Activated effector memory CD4-positive, alpha-beta T cell treated with anti-CD3 and anti-CD28 coated beads, Interleukin-2, amount 50 U/mL, for 16 hours (primary cell): ENCODE measurements at regions not wholly inside any gene's neighbourhood (a gene's known extent, or its start where the extent isn't known, plus 50 kb on each side); places are given as distances from the start of the nearest gene placed in this dataset.

Experiments used
- DNase-seq: peaks from one replicate; pipeline ENCODE4 v3.0.0-alpha.2; 2020

DNA sequence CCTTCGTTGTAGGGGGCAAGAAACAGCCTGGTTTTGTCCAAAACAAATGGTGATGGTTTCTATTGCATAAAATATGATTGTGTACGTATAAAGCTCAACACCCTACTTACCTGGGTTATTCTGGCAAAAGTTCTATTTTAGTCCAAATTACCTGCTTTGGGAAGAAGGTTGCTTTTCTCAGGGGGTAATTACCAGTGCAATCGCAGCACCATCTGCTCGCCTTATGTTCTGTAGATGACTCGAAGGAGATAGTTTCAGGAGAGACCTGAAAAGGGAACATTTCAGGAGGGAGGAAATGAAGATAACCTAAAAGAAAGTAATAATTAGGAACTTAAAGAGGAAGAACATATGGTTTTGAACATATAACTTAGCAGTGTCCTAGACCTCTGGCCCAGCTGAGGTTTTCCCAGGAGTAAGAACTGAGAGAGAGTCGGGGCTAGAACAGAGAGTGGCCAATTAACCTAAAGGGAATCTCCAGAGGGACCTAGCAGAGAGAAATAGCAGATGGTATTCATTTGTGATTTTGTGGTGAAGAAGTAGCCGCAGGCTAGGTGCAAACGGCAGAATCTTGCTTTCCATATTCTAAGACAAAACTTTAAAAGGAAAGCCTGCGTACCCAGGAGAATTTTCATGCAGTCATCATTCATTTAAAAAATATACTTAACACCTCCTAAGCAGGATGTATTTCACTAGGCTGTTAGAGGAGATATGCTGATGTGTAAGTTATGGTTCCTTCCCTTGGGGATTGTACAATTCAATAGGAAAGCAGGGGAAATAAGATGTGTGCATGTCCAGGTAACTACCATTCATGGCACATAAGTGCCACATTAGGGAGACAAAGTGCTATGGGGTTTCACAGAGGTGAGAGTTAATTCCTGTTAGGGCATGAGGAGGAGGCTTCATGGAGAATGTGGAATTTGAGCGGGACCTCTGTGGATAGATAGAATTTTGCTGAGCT lies 113.0 kb upstream of the SLC10A2 start:
- no peak for DNase-seq

GRCh38 chr13:103174966-103175365 lies 108.7 kb upstream of the SLC10A2 start:
- DNase-seq = no peak

- no peak for DNase-seq
Observed at GRCh38 chr13:103168901-103169508, 102.8 kb upstream of the SLC10A2 start.

GRCh38 chr13:103164251-103164650 lies 98.0 kb upstream of the SLC10A2 start:
- DNase-seq = no peak

- DNase-seq = no peak
Observed at GRCh38 chr13:103161476-103161875, 95.3 kb upstream of the SLC10A2 start.

DNA sequence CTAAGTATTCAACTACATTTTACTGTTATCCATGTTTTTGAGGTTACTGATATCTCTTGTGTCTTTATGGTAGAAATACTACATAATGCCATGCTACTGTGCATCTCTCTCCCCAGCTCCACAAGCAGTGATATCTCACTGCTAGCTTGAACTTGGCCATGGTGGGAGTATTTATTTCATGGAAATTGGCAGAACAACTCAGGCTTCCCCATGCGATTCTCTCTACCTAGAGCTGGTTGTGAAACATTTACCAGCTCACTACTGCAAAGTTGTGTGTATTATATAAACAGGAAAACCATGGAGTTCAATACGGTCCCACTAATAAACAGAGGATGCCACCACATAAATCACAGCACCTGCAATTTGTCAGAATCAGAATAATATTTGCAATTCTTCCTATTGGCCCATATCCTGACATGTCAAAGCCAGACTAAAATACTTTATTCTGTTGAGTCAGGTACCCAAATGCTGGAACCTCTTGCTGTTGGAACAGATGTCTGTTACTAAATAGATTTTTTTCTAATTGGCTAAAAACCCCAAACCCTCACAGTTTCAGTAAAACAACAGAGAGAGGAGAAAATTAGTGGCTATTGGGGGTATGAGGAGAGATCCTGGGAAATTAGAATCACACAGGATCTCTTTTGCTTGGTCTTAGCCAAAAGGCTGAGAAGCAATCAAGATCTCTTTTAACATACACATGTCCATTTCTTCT lies 91.4 kb upstream of the SLC10A2 start:
- DNase-seq = no peak

- DNase-seq = no peak
Observed at GRCh38 chr13:103157016-103157415, 90.8 kb upstream of the SLC10A2 start.

- no peak for DNase-seq
Observed at GRCh38 chr13:103156346-103156998, 90.3 kb upstream of the SLC10A2 start.

DNA sequence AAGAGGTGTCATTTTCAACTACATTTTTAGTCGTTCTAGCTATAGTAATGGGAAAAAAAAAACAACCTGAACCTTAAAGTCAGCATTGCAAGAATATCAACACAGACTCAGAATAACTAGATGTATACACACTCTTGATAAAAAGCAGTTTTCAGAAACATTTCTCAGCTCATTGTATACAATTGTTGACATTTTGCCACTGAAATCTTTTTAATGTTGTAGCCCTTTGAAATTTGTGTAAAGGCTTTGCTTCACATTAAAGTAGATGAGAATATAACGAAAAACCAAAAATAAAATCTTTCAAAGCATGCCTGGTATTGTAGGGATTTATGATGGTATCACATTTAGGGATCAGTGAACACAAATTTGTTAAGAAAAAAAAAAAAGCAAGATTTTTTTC lies 87.2 kb upstream of the SLC10A2 start:
- DNase-seq = no peak

GRCh38 chr13:103147961-103148360 lies 81.7 kb upstream of the SLC10A2 start:
- no peak for DNase-seq

- no peak for DNase-seq
Observed at GRCh38 chr13:103145442-103145841, 79.2 kb upstream of the SLC10A2 start.

DNA sequence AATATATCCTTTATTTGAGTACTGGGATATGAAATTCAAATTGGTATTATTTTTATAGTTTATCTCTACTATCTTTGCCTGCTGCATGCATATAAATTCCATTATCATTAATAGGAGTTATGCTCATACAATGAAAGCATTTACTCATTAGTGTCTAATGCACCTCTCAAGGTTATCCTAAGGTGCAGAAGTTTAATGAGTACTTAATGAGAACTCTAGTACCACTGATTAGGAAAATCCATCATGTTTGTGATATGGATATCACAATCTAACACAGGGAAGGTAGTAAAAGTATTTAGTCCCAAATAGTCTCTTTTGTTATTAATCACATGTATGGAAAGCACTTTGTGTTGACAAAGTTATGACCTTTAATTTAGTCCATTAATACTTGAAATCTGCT lies 77.2 kb upstream of the SLC10A2 start:
- no peak for DNase-seq

DNA sequence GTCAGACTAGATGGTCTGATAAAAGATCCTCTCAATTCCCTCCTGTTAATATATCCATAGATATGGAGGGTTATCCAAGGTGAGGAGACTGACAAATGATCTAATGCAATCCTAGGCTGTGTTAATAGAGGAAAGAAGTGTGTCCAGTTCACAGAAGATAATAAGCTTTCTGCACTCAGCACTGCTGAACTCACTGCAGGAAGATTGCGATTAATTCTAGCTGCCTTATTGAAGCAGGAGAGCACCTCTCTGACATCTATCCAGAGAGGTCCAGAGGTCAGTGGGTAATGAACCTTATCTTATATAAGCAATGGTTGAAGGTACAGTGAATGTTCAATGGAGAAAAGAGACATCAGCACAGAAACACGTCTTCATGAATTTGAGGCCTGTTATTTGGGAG lies 75.9 kb upstream of the SLC10A2 start:
- no peak for DNase-seq

DNA sequence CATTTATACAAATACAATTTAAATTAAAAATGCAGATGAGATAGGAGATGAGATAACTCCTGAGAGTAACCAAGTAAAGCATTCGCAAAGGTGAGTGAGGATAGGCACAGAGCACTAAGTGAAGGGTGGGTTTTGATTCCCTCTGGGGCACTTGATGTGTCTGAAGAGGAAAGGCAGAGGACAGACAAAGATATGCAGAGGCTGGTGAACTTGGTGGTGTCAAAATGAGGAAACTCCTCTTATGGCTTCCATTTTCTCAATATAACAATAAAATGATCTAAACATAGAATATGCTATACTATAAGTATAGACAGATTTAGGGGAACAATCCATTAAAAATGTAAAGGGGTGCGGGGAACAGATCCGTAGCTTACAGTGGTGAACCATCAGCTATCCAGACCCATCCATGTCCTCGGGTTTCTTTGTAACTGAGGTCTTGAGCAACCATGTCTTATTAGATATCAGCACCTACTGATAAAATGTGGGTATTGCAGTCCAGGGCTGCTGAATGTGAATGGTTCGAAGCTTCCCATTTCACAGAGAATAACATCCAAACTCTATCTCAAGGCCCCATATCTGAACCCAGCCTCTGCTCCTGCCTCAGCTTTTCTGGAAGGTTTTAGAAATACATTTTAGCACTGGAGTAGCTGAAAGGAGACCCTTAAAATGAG lies 73.9 kb upstream of the SLC10A2 start:
- no peak for DNase-seq

- no peak for DNase-seq
Observed at GRCh38 chr13:103134271-103134670, 68.1 kb upstream of the SLC10A2 start.

DNA sequence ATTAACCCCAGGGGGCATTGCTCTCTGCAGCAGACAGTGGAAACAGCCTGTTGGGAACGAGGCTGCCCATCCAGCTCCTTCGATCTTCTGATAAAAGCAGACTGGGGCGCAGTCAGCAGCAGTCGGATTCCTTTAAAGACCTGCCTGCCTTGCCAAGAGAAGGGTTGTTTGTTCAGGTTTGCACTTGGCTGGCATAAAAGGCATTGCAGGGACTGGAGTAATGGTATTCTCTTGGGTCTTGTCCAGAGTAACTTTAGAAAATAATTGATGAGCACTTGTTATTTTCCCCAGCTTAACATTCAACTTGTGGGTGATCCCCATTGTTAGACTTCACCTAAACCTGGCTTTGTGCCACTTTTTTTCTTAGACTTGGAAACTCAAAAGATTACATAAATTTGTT lies 67.3 kb upstream of the SLC10A2 start:
- no peak for DNase-seq

GRCh38 chr13:103130681-103131210 lies 64.5 kb upstream of the SLC10A2 start:
- no peak for DNase-seq

DNA sequence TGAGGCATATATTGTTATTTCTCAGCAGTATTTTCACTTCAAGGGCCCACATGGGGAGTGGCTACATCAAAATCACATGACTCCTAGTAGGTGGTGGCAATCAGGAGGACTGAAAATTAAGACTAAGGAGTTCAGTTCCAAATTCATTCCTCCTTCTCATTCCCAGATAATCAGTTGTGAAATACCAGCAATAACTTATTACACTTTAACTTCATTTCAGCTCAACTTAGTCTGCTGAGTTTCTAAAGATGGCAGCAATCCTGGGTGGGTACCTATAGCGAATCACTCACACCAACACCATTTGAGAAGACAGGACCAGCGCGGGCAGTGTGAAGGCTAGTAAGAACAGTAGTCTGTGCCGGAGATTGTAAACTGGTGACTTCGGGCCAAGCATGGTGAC lies 63.9 kb upstream of the SLC10A2 start:
- no peak for DNase-seq
